Tibial artery (tissue), 4 donors: ENCODE measurements at regions not wholly inside any gene's neighbourhood (a gene's known extent, or its start where the extent isn't known, plus 50 kb on each side); places are given as distances from the start of the nearest gene placed in this dataset.

Source experiments
- DNase-seq, 2 donors: peaks; one replicate each; pipeline ENCODE4 v3.0.0-alpha.2; 2019
- H3K27ac ChIP-seq, 2 donors: fragments of 200-600 bp; sonication (generic) in 1 of 2; 1 replicate in 1 of 2; 2 replicates in 1 of 2; pipeline ENCODE4 v1.5.1; 2018 to 2019; ENCODE audit warnings: mild to moderate bottlenecking in 1 of 2
- H3K27me3 ChIP-seq, 2 donors: fragments of 200-600 bp; sonication (generic) in 1 of 2; one replicate each; pipeline versions ENCODE4 v1.5.1 to v1.6.0; 2016 to 2019
- H3K36me3 ChIP-seq, 3 donors: fragments of 200-600 bp; sonication (generic) in 2 of 3; one replicate each; pipeline ENCODE4 v1.5.1; 2016 to 2019; ENCODE audit warnings: mild to moderate bottlenecking in 2 of 3
- H3K4me1 ChIP-seq, 4 donors: fragments of 200-600 bp; sonication (generic) in 2 of 4; 1 replicate in 3 of 4; 2 replicates in 1 of 4; pipeline ENCODE4 v1.5.1; 2016 to 2019
- H3K4me3 ChIP-seq, 2 donors: fragments of 200-600 bp; sonication (generic) in 1 of 2; 1 replicate in 1 of 2; 2 replicates in 1 of 2; pipeline ENCODE4 v1.5.1; 2018 to 2019; ENCODE audit warnings: mild to moderate bottlenecking in 2 of 2
- H3K9me3 ChIP-seq, 3 donors: fragments of 200-600 bp; sonication (generic) in 1 of 3; one replicate each; pipeline ENCODE4 v1.5.1; 2016 to 2019
- intact Hi-C: fragments of 100-400 bp; cut with DNase I; formaldehyde crosslinking; loops from one replicate; pipeline ENCODE4 v1.15.0; 2023; ENCODE audit warnings: low total_unique reads
- TF ChIP-seq, protein P1 (sequence below), 2 experiments: fragments of 200-600 bp in 1 of 2; fragments of 450-650 bp in 1 of 2; IDR thresholded peaks; one replicate each; pipeline ENCODE4 v1.5.1; 2017 to 2019; ENCODE audit warnings: antibody characterized with exemption in 2 of 2, mild to moderate bottlenecking in 1 of 2, moderate library complexity in 1 of 2

DNA sequence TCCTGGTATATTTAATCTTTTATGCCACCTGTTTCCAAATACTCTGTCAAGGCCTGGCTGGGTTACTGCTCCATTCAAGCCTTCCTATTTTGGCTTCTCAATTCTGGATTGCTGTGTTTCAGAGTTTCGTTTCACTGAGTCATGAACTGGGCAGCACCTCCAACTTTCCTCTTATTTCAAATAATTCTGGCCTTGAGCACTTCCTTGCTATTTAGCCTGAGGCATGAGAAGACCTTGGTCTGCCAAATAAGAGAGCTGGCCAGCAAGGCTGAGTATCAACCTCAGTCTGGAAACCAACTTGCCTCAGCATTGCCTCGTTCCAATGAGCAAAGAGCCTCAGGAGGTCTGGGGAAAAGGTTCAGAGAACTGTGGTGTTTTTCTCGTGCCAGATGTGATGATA is 66.6 kb downstream of the TNFAIP3 start:
- DNase-seq, result peak; percentile 82 to 83
- intact Hi-C loops, result no loop called here
- H3K27ac ChIP-seq, result peak overlapping the region; percentile 24 to 32
- no peaks in the 10 kb centered on the region for H3K36me3 ChIP-seq
- H3K4me1 ChIP-seq, result no peaks in the 10 kb centered on the region
- no peaks in the 10 kb centered on the region for H3K27me3 ChIP-seq
- peaks cover 0 to 3% (median 0%) of the 10 kb centered on the region in 3 donors for H3K9me3 ChIP-seq
- TF ChIP-seq, protein P1, sequence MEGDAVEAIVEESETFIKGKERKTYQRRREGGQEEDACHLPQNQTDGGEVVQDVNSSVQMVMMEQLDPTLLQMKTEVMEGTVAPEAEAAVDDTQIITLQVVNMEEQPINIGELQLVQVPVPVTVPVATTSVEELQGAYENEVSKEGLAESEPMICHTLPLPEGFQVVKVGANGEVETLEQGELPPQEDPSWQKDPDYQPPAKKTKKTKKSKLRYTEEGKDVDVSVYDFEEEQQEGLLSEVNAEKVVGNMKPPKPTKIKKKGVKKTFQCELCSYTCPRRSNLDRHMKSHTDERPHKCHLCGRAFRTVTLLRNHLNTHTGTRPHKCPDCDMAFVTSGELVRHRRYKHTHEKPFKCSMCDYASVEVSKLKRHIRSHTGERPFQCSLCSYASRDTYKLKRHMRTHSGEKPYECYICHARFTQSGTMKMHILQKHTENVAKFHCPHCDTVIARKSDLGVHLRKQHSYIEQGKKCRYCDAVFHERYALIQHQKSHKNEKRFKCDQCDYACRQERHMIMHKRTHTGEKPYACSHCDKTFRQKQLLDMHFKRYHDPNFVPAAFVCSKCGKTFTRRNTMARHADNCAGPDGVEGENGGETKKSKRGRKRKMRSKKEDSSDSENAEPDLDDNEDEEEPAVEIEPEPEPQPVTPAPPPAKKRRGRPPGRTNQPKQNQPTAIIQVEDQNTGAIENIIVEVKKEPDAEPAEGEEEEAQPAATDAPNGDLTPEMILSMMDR (IDR thresholded peaks at IDR 0.05), result no peak
- no peak overlapping the region for H3K4me3 ChIP-seq

DNA sequence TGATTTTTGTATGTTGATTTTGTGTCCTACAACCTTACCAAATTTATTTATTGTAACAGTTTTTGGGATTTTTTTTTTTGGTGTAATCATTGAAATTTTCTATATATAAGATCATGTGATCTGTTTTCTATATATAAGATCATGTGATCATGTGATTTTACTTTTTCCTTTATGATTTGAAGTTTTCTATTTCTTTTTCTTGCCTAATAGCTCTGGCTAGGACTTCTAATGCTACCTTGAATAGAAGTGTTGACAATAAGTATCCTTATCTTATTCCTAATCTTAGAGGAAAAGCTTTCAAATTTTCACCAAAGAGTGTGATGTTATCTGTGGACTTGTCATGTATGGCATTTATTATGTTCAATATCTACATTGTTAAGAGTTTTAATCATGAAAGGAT is 69.7 kb downstream of the TNFAIP3 start:
- Histone ChIP-seq H3K27me3 (no peaks in the 10 kb centered on the region), H3K4me1 (no peaks in the 10 kb centered on the region), H3K4me3 (no peak overlapping the region), H3K27ac (no peak overlapping the region), H3K36me3 (no peaks in the 10 kb centered on the region), H3K9me3 (peaks cover 0 to 3% (median 0%) of the 10 kb centered on the region in 3 donors)
- DNase-seq, result no peak
- intact Hi-C loops, result no loop called here
- TF ChIP-seq, protein P1 (IDR thresholded peaks at IDR 0.05), result no peak

DNA sequence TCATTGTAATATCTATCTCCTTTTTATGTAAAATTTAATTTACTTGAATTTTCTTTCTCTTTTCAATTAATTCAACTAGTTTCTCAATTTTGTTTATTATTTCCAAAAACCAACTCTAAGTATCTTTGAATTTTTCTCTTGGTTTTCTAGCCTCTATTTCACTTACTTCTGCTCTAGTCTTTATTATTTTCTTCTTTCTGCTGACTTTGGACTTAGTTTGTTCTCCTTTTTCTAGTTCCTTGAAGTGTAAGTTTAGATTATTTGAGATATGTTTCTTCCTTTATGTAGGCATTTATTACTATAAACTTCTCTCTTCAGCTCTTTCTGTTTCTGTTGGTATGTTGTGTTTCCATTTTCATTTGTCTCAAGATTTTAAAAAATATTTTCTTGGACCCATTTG is 70.8 kb downstream of the TNFAIP3 start:
- Histone ChIP-seq H3K4me3 (no peak overlapping the region), H3K27ac (no peak overlapping the region), H3K4me1 (no peaks in the 10 kb centered on the region), H3K27me3 (no peaks in the 10 kb centered on the region), H3K36me3 (no peaks in the 10 kb centered on the region), H3K9me3 (peaks cover 0 to 3% (median 0%) of the 10 kb centered on the region in 3 donors)
- DNase-seq, result no peak
- TF ChIP-seq, protein P1 (IDR thresholded peaks at IDR 0.05), result no peak
- intact Hi-C loops, result no loop called here

DNA sequence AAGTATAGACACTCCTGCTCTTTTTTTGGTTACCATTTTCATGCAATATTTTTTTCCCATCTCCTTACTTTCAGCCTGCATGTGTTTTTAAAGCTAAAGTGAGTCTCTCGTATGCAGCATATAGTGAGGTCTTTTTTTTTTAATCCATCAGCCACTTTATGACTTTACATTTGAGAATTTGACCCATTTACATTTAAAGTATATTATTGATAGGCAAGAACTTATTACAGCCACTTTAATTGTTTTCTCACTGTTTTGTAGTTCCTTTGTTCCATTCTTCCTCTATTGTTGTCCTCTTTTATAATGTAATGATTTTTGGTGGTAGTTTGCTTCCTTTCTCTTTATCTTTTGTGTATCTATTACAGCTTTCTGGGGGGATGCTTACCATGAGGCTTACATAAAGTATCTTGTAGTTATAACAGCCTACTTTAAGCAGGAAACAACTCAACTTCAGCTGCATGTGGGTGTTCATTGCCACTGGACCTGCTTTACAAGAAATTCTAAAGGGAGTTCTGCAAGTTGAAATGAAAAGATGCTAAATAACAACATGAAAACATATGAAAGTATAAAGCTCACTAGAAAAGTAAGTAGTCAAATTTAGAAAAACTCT is 71.8 kb downstream of the TNFAIP3 start:
- no peak overlapping the region for H3K27ac ChIP-seq
- peaks cover 0 to 3% (median 0%) of the 10 kb centered on the region in 3 donors for H3K9me3 ChIP-seq
- no peak overlapping the region for H3K4me3 ChIP-seq
- TF ChIP-seq, protein P1 (IDR thresholded peaks at IDR 0.05), result no peak
- H3K4me1 ChIP-seq, result no peaks in the 10 kb centered on the region
- no peaks in the 10 kb centered on the region for H3K36me3 ChIP-seq
- H3K27me3 ChIP-seq, result no peaks in the 10 kb centered on the region
- intact Hi-C loops, result no loop called here
- DNase-seq, result no peak

DNA sequence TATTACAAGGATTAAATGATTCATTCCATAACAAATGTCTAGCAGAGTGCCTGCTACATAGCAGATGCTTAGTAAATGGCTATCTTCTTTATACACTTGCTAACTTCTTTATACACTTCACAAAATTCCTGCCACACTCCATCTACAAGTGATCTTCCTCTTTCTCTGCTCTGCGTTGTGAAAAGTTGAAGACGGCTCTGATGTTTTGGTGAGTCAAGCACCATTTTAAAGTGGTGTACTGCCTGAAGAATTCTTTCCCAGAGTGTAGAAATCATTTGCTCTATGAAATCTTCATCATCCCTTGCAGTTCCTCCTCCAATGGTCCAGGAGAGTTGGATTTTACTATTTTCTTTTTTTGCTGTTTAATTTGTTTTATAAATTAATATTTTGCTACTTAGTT is 74.9 kb downstream of the TNFAIP3 start:
- no peak overlapping the region for H3K4me3 ChIP-seq
- no peaks in the 10 kb centered on the region for H3K36me3 ChIP-seq
- TF ChIP-seq, protein P1 (IDR thresholded peaks at IDR 0.05), result no peak
- intact Hi-C loops, result loop anchor here (10.0 kb wide), 2 partner anchors 47 to 237 kb away; no protein-coding TSS in a partner anchor
- no peaks in the 10 kb centered on the region for H3K4me1 ChIP-seq
- H3K27me3 ChIP-seq, result no peaks in the 10 kb centered on the region
- H3K9me3 ChIP-seq, result peaks cover 0 to 2% (median 0%) of the 10 kb centered on the region in 3 donors
- no peak overlapping the region for H3K27ac ChIP-seq
- DNase-seq, result no peak
